Stimulated activated CD8-positive, alpha-beta memory T cell treated with anti-CD3 and anti-CD28 coated beads, Interleukin-2, amount 100 ng/mL, for 1 hour (primary cell): ENCODE measurements at regions not wholly inside any gene's neighbourhood (a gene's known extent, or its start where the extent isn't known, plus 50 kb on each side); places are given as distances from the start of the nearest gene placed in this dataset.
"Not testable (repeated sequence)": the region's sequence is repeated elsewhere in the genome, so short reads cannot be mapped to it uniquely, and the experiment has no call there.

ENCODE experiments used
- DNase-seq, 2 donors: peaks; one replicate each; pipeline ENCODE4 v3.0.0-alpha.2; 2020; ENCODE audit warnings: low read depth in 2 of 2

DNA sequence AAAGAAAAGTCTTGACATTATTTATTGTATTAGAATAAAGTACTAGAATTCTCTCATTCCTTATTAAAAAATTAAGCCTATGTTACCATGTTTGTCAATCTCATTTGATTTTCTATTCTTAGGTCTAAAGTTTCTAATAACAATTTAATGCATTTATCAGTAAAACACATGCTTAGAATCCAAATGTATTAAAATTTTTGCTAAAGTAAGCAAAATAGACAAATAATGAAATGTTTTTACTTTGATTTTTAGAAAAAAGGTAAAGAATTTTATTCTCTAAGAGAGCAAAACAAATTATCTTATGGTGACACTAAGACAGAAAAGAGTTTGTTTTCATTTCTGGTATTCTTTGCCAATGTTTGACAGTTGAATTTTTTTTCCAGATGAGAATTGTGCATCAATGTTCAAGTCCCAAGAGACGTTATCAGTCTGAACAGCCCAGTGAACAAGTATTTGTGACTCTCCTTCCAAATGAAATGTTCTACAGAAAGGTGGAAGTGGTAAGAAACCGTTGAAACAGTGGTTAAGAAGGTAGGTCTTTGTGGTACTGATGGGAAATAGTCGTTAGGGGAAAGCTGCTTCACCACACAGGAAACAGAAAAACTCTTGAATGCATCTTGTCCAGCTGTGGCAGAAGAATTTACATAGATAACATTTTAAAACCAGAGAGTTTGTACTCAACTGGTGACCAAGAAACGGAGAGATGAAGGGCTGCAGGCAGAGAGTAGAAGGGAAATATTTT, 402.5 kb downstream of the PTPRC start:
- DNase-seq: no peak

GRCh38 chr1:199042193-199042592, 403.4 kb downstream of the PTPRC start:
- no peak for DNase-seq

GRCh38 chr1:199044191-199044590, 405.4 kb downstream of the PTPRC start:
- no peak for DNase-seq

GRCh38 chr1:199046618-199047017, 407.8 kb downstream of the PTPRC start:
- DNase-seq: no peak

- DNase-seq: no peak
Observed at GRCh38 chr1:199054694-199055093, 415.9 kb downstream of the PTPRC start.

GRCh38 chr1:199057322-199057721, 418.5 kb downstream of the PTPRC start:
- DNase-seq: no peak

GRCh38 chr1:199058281-199058680, 419.4 kb downstream of the PTPRC start:
- DNase-seq: no peak

- no peak for DNase-seq
Observed at GRCh38 chr1:199064971-199065370, 426.1 kb downstream of the PTPRC start.

GRCh38 chr1:199067483-199067882, 428.6 kb downstream of the PTPRC start:
- DNase-seq: no peak

DNA sequence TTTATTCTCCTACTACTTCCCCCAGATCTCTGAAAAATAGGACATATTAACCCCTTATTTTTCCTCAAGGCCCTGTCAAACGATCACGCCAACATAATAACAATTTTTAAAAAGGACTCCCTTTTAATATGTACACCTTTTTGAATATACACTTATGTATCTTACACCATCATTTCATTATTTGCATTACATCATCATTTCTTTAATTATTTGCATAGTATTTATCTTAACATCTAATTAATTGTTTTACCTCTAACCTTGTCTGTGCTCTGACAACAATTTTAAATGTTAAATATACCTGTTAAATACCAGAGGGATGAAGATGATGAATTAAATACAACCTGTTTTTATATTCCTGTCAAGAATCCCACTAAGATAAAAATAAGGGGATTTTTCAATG, 432.2 kb downstream of the PTPRC start:
- no peak for DNase-seq

DNA sequence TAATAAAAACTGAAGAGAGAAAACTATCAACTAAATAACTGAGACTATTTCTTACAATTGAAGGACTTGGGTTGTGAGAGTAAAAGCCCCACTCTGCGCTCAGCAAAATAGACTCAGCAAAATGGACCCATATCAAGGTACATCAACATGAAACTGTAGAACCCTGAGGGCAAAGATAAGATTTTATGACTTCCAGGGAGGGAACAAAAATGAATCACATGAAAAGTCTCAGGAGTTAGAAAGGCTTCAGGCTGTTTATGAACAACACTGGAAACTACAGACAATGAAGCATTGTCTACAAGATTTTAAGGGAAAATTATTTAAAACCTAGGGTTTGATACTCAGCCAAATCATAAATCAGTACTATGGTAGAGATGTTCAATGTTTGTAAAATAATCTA, 434.3 kb downstream of the PTPRC start:
- DNase-seq: no peak

DNA sequence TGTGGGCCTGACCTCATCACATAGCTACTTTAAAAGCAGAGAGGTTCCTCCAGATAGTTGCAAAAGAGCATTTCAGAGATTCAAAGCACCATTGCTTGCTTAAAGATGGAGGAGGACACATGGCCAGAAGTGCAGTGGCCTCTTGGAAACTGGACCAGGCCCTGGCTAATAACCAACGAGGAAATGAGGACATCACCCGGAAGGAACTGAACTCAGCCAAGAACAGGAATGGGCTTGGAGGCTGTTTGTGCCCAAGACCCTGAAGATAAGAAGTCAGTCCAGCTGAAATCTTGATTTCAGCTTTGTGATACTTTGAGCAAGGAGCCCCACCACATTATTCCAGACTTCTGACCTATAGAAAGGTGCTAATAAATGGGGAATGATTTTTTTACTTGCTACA, 437.0 kb downstream of the PTPRC start:
- DNase-seq: no peak

DNA sequence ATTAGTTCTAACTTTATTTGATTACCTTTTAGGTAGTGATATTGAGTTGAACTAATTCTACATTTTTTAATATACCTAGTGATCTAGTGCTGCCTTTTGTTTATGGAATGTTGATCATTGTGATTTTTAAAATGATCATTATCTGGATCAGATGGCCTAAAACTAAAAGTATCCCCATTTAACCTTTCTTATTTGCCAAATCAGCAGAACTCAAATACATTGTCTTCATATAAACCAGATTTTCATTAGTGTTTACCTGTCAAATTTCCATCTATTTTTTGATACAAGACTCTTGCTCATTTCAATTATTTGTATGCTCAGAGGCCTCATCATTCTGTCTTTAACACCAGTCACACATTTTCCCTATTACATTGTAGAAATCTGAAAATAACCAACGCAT, 441.2 kb downstream of the PTPRC start:
- no peak for DNase-seq

DNA sequence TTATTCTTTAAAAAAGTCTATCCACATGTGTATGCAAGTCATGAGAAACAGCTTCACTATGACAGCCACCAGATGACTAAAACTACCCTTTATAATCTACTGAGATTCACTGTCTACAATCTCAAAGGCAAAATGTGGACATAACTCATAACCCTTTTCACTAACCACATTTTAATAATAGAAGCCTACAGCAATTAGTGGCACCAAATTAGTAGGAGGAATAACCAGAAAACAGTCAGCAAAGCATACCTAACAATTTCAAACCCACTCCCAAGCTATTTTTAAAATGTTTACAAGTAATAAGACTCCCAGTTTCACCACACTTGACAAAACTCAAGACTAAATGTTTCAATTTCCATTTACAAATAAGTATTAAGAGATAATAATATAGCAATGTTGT, 442.9 kb downstream of the PTPRC start:
- DNase-seq: no peak

- DNase-seq: no peak
Observed at GRCh38 chr1:199082778-199083389, 444.0 kb downstream of the PTPRC start.

DNA sequence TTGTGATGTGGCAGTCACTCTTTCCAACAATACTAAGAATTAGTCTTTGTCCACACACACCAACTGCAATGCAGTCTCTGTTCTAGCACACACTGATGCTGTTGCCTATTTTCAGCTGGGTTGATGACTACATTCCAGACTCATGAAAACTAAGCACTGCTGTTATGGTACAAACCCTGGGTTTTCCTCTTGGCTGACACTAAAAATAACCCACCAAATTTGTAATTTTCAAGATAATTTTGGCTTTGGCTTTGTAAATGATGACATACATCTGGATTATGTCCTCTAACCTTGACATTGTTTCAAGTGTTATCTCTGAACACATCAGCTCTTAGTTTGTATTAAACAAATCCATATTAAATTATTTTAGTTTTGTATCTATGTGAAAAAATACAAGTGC, 444.8 kb downstream of the PTPRC start:
- DNase-seq: no peak

DNA sequence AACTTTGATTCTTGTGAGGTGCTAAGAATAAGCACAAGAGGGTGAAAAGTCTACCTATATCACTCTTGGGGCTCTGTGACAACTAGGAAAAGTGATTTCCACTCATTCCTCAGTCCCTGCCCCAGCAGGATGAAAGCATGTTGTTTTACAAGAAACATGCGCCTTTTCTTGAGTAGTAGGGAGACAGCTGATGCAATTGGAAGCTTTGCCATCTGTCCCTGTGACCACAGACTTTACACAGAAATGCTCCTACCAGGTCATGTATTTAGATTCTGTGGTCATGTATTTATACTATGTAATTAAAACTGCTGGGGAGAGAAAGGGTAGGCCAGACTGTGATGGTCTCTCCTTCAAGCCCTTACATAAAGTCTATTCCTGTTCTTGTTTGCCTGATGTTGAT, 445.5 kb downstream of the PTPRC start:
- DNase-seq: no peak

DNA sequence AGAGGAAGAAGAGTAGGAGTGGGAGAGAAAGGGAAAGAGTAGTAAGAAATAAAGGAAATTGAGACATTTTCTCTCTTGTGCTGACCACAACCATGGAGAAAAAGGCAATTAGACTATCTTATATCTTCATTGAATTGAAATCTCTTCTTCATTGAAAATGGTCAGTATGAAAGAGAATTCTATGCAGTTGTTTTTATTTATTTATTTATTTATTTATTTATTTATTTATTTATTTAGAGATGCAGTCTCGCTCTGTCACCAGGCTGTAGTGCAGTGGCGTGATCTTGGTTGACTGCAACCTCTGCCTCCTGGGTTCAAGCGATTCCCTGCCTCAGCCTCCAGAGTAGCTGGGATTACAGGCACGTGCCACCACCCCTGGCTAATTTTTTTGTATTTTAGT, 447.1 kb downstream of the PTPRC start:
- no peak for DNase-seq

DNA sequence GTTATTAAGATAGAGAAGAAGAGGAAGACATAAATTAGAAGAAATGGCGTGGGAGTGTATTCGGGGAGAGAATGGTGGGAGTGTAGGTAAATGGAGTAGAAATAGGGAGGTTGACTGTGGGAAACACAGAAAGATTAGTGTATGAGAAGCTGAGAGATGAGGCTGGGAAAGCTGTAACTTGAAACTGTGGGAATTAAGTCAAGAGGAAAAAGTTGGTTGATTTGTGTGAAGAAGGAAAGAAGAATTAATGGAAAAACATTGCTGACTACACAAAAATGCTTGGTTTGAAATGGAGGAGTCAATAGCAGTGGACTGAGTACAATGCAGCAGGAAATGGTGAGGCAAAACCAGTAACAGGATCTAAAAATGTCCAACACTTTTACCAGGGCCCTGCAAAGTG, 448.3 kb downstream of the PTPRC start:
- DNase-seq: no peak

- peak; percentile 12 to 15 for DNase-seq
Observed at GRCh38 chr1:199089393-199090122, 450.7 kb downstream of the PTPRC start.

DNA sequence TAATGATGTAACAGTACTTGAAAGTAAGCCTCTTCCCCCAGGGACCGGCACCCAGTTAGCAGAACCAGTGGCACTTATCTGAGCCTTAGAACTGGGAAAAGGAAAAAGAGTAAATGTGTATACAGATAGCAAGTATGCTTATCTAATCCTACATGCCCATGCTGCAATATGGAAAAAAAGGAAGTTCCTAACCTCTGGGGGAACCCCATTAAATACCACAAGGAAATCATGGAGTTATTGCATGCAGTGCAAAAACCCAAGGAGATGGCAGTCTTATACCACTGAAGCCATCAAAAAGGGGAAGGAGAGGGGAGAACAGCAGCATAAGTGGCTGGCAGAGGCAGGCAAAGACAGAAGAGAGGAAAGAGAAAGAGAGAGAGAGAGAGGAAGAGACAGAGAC, 456.8 kb downstream of the PTPRC start:
- not testable (repeated sequence) for DNase-seq

GRCh38 chr1:199096591-199096990, 457.8 kb downstream of the PTPRC start:
- no peak for DNase-seq

DNA sequence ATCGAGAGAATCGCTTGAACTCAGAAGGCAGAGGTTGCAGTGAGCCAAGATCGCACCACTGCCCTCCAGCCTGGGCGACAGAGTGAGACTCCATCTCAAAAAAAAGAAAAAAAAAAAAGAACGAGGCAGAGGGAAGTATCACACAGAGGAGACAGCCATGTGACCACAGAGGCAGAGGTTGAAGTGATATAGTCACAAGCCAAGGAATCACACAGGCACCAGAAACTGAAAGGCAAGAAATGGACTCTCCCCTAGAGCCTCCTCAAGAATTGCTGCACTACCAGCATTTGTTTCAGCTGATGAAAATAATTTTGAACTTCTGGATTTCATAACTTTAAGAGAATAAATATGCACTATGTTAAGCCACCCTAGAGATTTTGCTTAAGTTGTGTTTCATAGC, 459.6 kb downstream of the PTPRC start:
- DNase-seq: no peak
